Heart right ventricle (tissue), 16 donors: ENCODE measurements at regions not wholly inside any gene's neighbourhood (a gene's known extent, or its start where the extent isn't known, plus 50 kb on each side); places are given as distances from the start of the nearest gene placed in this dataset.
"Not testable (repeated sequence)": the region's sequence is repeated elsewhere in the genome, so short reads cannot be mapped to it uniquely, and the experiment has no call there.

Source experiments
- ATAC-seq, 8 donors: fragments of 200-7000 bp; cut with Tn5 transposase; one replicate each; pipeline ENCODE4 v1.9.1; 2020; ENCODE audit warnings: mild to moderate bottlenecking in 8 of 8, moderate library complexity in 8 of 8, moderate number of reproducible peaks in 1 of 8
- DNase-seq, 2 donors: peaks; one replicate each; pipeline ENCODE4 v3.0.0-alpha.2; 2020
- H3K27ac ChIP-seq, 10 donors: fragments of 200-600 bp; sonication (generic) in 2 of 10; one replicate each; pipeline versions ENCODE4 v1.5.0 to v1.8.0; 2020 to 2022; ENCODE audit warnings: mild to moderate bottlenecking in 3 of 10
- H3K27me3 ChIP-seq, 7 donors: fragments of 200-600 bp; one replicate each; pipeline ENCODE4 v1.8.0; 2021 to 2022; ENCODE audit warnings: mild to moderate bottlenecking in 2 of 7
- H3K36me3 ChIP-seq, 9 donors: fragments of 200-600 bp; sonication (generic) in 1 of 9; one replicate each; pipeline versions ENCODE4 v1.5.0 to v1.8.0; 2020 to 2022; ENCODE audit warnings: mild to moderate bottlenecking in 2 of 9
- H3K4me1 ChIP-seq, 9 donors: fragments of 200-600 bp; sonication (generic) in 1 of 9; one replicate each; pipeline versions ENCODE4 v1.5.0 to v1.8.0; 2020 to 2022; ENCODE audit warnings: mild to moderate bottlenecking in 4 of 9
- H3K4me3 ChIP-seq, 10 donors: fragments of 200-600 bp; sonication (generic) in 2 of 10; one replicate each; pipeline versions ENCODE4 v1.5.0 to v1.8.0; 2020 to 2022; ENCODE audit warnings: mild to moderate bottlenecking in 7 of 10, moderate library complexity in 2 of 10
- H3K9me3 ChIP-seq, 11 donors: fragments of 200-600 bp in 10 of 11; sonication (generic) in 2 of 11; one replicate each; pipeline versions ENCODE4 v1.5.0 to v1.8.0; 2013 to 2022; ENCODE audit warnings: mild to moderate bottlenecking in 2 of 11, control low read depth in 1 of 11, moderate library complexity in 1 of 11
- CTCF ChIP-seq, 9 donors: fragments of 200-600 bp; sonication (generic) in 2 of 9; IDR thresholded peaks; one replicate each; pipeline versions ENCODE4 v1.5.0 to v1.8.0; 2021 to 2022; ENCODE audit warnings: antibody characterized with exemption in 9 of 9, mild to moderate bottlenecking in 5 of 9, moderate library complexity in 1 of 9
- WGBS, 2 donors: extraction: QIAGEN DNeasy Blood & Tissue Kit; methylation state at CpG; one replicate each; pipeline ENCODE4 v1.1.7; 2013; ENCODE audit warnings: inconsistent platforms in 1 of 2; 5-methylcytosine and 5-hydroxymethylcytosine counted together
- intact Hi-C, 10 donors: fragments of 100-400 bp; cut with DNase I; formaldehyde crosslinking; loops; one replicate each; pipeline versions ENCODE4 v1.11.1 to v1.14.2; 2022
- donor health status: Arrhythmogenic right ventricular cardiomyopathy.
- donor health status: ischemic (EF 13 %, LVEDD 7.1; RV severe dilation, severe dysfunction).
- donor health status: healthy with polysubstance abuse.
- donor health status: DM: no; HTN: yes; CAD: no.
- donor health status: DM: no; HTN: no; CAD: no.
- donor health status: ischemic (EF 25% LVEDD 6.9; RV normal size, moderate dysfunction).
- donor health status: ischemic (EF 25% LVEDD 5.7; RV mildly dilated, moderate dysfunction).
- donor health status: healthy.
- donor health status: DM: yes; HTN: yes; CAD: no.
- donor health status: Ischemic cardiomyopathy.
- donor health status: ischemic (EF 35%, LVEDD 5.7; RV mildly dilated, moderate dysfunction).
- donor health status: nonischemic (EF 11% LVEDD 7.7; RV severe dilation, severe dysfunction).
- donor health status: DM: yes; HTN: yes; CAD: no.
- donor health status: PGD.
- donor health status: ischemic (EF 29% LVEDD 5.4; RV normal size, mild dysfunction).
- donor health status: nonischemic (EF 23%, LVEDD 6.1; RV moderate dilation, normal function).

DNA sequence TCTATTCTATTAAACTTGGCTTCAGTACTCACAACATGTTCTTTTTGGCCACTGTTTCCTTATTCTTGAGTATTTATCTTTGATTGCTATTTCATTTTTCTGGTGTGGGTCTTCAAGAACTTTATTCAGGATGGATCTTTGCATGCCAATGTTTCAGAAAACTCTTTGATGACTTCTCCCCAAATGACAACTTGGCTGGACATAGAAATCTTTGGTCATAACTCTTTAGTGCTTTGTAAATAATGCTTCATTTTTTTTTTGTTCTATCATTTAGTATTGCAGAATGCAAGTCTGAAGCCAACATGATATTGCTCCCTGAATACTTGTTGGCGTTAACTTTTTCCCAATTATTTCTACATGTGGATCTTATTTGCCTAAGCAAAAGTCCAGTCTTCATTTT is 103.6 kb upstream of the HS3ST2 start:
- H3K4me3 ChIP-seq: no peak overlapping the region
- DNase-seq (no peak), ATAC-seq (no peak)
- H3K36me3 ChIP-seq: no peaks in the 10 kb centered on the region
- H3K27me3 ChIP-seq: peaks cover 0 to 4% (median 2%) of the 10 kb centered on the region in 7 donors
- H3K27ac ChIP-seq: no peak overlapping the region
- 74 to 79% methylated on average over 1 of the region's 1 CpG for WGBS, 2 donors
- TF ChIP-seq CTCF (IDR thresholded peaks at IDR 0.05): no peak
- no peaks in the 10 kb centered on the region for H3K4me1 ChIP-seq
- intact Hi-C loops: no loop called here
- peaks cover 0 to 31% (median 15%) of the 10 kb centered on the region in 11 donors for H3K9me3 ChIP-seq

GRCh38 chr16:22711847-22712246 is 102.1 kb upstream of the HS3ST2 start:
- 80 to 83% methylated on average over 2 of the region's 2 CpGs for WGBS, 2 donors
- DNase-seq (no peak), ATAC-seq (no peak)
- Histone ChIP-seq H3K27ac (no peak overlapping the region), H3K9me3 (peaks cover 0 to 31% (median 15%) of the 10 kb centered on the region in 11 donors), H3K36me3 (no peaks in the 10 kb centered on the region), H3K4me3 (no peak overlapping the region), H3K27me3 (peaks cover 0 to 7% (median 0%) of the 10 kb centered on the region in 7 donors), H3K4me1 (no peaks in the 10 kb centered on the region)
- no peak for TF ChIP-seq CTCF (IDR thresholded peaks at IDR 0.05)
- intact Hi-C loops: no loop called here

GRCh38 chr16:22712471-22712870 is 101.5 kb upstream of the HS3ST2 start:
- H3K27ac ChIP-seq: no peak overlapping the region
- no peak for DNase-seq
- peaks cover 0 to 31% (median 15%) of the 10 kb centered on the region in 11 donors for H3K9me3 ChIP-seq
- H3K36me3 ChIP-seq: no peaks in the 10 kb centered on the region
- intact Hi-C loops: no loop called here
- H3K4me1 ChIP-seq: no peaks in the 10 kb centered on the region
- H3K27me3 ChIP-seq: peaks cover 0 to 7% (median 0%) of the 10 kb centered on the region in 7 donors
- no peak for TF ChIP-seq CTCF (IDR thresholded peaks at IDR 0.05)
- WGBS, 2 donors: 82 to 87% methylated on average over 5 of the region's 5 CpGs
- no peak overlapping the region for H3K4me3 ChIP-seq
- ATAC-seq: no peak

GRCh38 chr16:22718598-22718997 is 95.4 kb upstream of the HS3ST2 start:
- 70 to 83% methylated on average over 2 of the region's 2 CpGs for WGBS, 2 donors
- H3K4me3 ChIP-seq, H3K9me3 ChIP-seq, H3K4me1 ChIP-seq, ATAC-seq, intact Hi-C loops, H3K27ac ChIP-seq, DNase-seq, H3K36me3 ChIP-seq: not testable (repeated sequence)
- H3K27me3 ChIP-seq: peaks cover 0 to 21% (median 5%) of the 10 kb centered on the region in 7 donors

GRCh38 chr16:22719945-22720344 is 94.0 kb upstream of the HS3ST2 start:
- WGBS, 2 donors: 57 to 68% methylated on average over 4 of the region's 4 CpGs
- ATAC-seq (no peak), DNase-seq (no peak)
- Histone ChIP-seq H3K27ac (no peak overlapping the region), H3K4me1 (no peaks in the 10 kb centered on the region), H3K36me3 (no peaks in the 10 kb centered on the region), H3K9me3 (no peaks in the 10 kb centered on the region), H3K27me3 (peaks cover 0 to 21% (median 4%) of the 10 kb centered on the region in 7 donors), H3K4me3 (no peak overlapping the region)
- TF ChIP-seq CTCF (IDR thresholded peaks at IDR 0.05): no peak
- intact Hi-C loops: loop anchor here in 1 of 10 donors (10.0 kb wide), 1 partner anchor 75 kb away; no protein-coding TSS in a partner anchor
